SU-DHL-6 (cell line): ENCODE measurements at regions not wholly inside any gene's neighbourhood (a gene's known extent, or its start where the extent isn't known, plus 50 kb on each side); places are given as distances from the start of the nearest gene placed in this dataset.

Experiments used
- CTCF ChIP-seq: fragments of 200-600 bp; sonication (generic); IDR thresholded peaks from one replicate; pipeline ENCODE4 v1.5.1; 2017; ENCODE audit warnings: antibody characterized with exemption, mild to moderate bottlenecking, low read length, moderate library complexity; ENCODE audit not compliant: insufficient read depth, poor library complexity, severe bottlenecking
- EZH2phosphoT487 ChIP-seq: fragments of 200-600 bp; sonication (generic), shearing (Covaris generic); conservative IDR thresholded peaks from 2 replicates; pipeline ENCODE4 v1.6.1; 2018; ENCODE audit warnings: mild to moderate bottlenecking, antibody characterized with exemption, low read length, moderate library complexity, mixed read lengths

DNA sequence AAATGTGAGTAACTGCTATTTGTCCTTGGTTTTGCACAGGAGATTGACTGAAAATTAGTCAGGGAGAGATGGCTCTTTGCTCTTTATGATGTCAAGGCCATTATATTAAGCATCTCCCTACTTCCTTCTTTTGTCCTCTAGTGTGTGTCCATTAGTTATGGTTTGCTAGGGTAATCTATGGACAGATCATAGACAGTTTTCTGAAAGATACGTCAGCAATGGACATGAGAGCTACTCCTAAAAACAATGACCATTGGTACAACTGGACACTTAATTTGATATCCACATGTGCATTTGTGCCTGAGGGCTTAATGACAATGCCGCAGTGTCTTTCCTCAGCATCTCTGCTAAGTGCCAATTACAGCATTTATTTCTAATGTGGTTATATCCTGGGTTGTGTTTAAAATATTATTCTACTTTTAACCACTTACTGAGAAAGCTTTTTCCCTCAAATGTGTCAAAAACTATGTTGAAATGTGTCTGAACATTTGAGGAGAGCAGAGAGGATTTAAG, 218.2 kb upstream of the RFX3 start:
- TF ChIP-seq CTCF (no peak), EZH2phosphoT487 (no peak)
